Hypothalamus (tissue), 51 donors: ENCODE measurements at regions not wholly inside any gene's neighbourhood (a gene's known extent, or its start where the extent isn't known, plus 50 kb on each side); places are given as distances from the start of the nearest gene placed in this dataset.

Experiments used
- DNase-seq, 51 donors: peaks; one replicate each; lab custom pipeline; 2025; lab: John Stamatoyannopoulos, UW

- DNase-seq: no peak
Observed at GRCh38 chr18:10055125-10055750, 141.4 kb downstream of the VAPA start.

- DNase-seq: no peak
Observed at GRCh38 chr18:10056506-10056905, 142.7 kb downstream of the VAPA start.

GRCh38 chr18:10057401-10057893 is 143.6 kb downstream of the VAPA start:
- peak in 2 of 51 donors; percentile 15 to 28 for DNase-seq

- peak in 1 of 51 donors; percentile 33 for DNase-seq
Observed at GRCh38 chr18:10057894-10058791, 144.3 kb downstream of the VAPA start.

- DNase-seq: peak in 5 of 51 donors; percentile 12 to 56 (median 25)
Observed at GRCh38 chr18:10059610-10060468, 146.0 kb downstream of the VAPA start.

- peak in 24 of 51 donors; percentile 6 to 70 (median 25) for DNase-seq
Observed at GRCh38 chr18:10060469-10060782, 146.6 kb downstream of the VAPA start.

- DNase-seq: no peak
Observed at GRCh38 chr18:10060841-10061240, 147.0 kb downstream of the VAPA start.

- no peak for DNase-seq
Observed at GRCh38 chr18:10061566-10062140, 147.8 kb downstream of the VAPA start.

- no peak for DNase-seq
Observed at GRCh38 chr18:10062302-10063300, 148.8 kb downstream of the VAPA start.

- DNase-seq: no peak
Observed at GRCh38 chr18:10063489-10063888, 149.7 kb downstream of the VAPA start.

- DNase-seq: no peak
Observed at GRCh38 chr18:10064267-10064666, 150.5 kb downstream of the VAPA start.

- no peak for DNase-seq
Observed at GRCh38 chr18:10065296-10065695, 151.5 kb downstream of the VAPA start.

- DNase-seq: no peak
Observed at GRCh38 chr18:10067670-10068659, 154.1 kb downstream of the VAPA start.

GRCh38 chr18:10068766-10069567 is 155.2 kb downstream of the VAPA start:
- DNase-seq: no peak

GRCh38 chr18:10070561-10071000 is 156.8 kb downstream of the VAPA start:
- DNase-seq: peak in 1 of 51 donors; percentile 27

- DNase-seq: no peak
Observed at GRCh38 chr18:10072671-10073175, 158.9 kb downstream of the VAPA start.

GRCh38 chr18:10074110-10074509 is 160.3 kb downstream of the VAPA start:
- DNase-seq: no peak
